Dermis microvascular lymphatic vessel endothelial cell (primary cell): ENCODE measurements at regions not wholly inside any gene's neighbourhood (a gene's known extent, or its start where the extent isn't known, plus 50 kb on each side); places are given as distances from the start of the nearest gene placed in this dataset.
A peak's percentile ranks its signal among the peaks of the same experiment; 100 is the strongest.

Experiments used
- DNase-seq, 2 donors: peaks; one replicate each; pipeline versions ENCODE4 v3.0.0 to v3.0.0-alpha.2; 2010; ENCODE audit warnings: low read depth in 2 of 2

DNA sequence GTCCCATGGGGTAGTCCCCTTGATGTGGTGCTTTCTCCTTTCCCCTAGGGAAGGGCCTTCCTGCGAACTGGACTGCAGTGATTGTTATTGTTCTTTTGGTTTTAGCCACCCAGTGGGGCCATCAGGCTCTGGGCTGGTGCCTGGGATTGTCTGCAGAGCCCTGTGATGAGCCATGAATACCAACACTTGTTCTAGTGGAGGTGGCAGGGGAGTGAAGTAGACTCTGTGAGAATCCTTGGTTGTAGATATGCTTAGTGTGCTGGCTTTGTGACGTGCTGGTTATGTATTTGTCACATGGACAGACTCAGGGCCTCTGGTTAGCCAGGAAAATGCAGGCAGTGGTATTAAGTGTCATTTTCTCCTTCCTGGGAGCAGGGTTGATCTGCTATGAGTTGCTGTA, 51.8 kb upstream of the NDUFB4 start:
- no peak for DNase-seq

DNA sequence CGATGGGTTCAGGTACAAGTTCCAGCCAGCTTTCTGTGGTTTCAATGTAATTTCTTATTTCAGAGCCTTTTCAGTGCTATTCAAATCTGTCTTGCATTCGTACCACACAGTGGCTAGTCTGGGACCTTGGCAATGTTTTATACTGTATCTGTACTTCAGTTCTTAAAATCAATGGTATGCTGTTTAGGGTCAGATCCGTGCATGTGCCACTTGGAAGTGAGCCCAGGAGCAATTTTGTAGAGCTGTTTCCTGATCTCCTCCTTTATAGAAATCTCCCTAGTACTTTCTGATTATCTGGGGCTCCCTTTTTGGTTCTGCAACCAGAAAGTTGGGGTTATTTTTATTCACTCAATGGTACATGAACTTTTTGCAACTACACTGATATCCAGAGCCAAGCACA, 59.5 kb upstream of the NDUFB4 start:
- no peak for DNase-seq

DNA sequence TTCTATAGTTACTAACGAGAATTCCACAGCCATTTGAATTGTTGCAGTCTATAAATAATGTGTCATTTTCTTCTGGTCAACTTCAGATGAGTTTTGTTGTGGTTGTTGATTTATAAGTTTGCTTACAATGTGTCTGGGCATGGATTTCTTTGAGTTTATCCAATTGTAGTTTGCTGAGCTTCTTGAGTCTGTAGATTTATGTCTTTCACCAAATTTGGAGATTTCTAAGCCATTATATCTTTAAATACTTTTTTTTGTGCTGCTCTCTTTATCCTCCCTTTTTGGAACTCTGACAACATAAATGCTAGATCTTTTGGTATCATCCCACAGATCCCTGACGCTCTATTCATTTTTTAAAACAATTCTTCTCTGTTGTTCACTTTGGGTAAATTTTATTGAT, 63.2 kb upstream of the NDUFB4 start:
- DNase-seq, result no peak

DNA sequence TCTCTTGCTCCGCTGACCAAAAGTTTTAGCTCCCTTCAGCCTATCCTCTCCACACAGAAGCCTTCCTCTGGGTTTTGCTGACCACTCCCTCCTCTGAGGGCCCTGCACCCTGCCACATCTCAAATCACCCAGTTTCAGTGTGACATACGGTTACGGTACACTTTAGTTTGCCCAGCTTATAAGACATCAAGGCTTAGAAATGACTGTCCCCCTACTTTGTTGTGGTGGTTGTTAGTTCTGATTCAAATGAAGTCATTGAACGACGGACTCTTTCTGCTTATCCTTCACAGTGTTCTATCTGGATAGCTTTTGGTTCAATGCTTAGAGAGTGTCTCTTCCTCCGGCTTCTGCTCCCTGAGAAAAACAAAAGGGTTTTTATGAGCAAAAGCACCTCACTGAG, 68.0 kb upstream of the NDUFB4 start:
- DNase-seq, result no peak

DNA sequence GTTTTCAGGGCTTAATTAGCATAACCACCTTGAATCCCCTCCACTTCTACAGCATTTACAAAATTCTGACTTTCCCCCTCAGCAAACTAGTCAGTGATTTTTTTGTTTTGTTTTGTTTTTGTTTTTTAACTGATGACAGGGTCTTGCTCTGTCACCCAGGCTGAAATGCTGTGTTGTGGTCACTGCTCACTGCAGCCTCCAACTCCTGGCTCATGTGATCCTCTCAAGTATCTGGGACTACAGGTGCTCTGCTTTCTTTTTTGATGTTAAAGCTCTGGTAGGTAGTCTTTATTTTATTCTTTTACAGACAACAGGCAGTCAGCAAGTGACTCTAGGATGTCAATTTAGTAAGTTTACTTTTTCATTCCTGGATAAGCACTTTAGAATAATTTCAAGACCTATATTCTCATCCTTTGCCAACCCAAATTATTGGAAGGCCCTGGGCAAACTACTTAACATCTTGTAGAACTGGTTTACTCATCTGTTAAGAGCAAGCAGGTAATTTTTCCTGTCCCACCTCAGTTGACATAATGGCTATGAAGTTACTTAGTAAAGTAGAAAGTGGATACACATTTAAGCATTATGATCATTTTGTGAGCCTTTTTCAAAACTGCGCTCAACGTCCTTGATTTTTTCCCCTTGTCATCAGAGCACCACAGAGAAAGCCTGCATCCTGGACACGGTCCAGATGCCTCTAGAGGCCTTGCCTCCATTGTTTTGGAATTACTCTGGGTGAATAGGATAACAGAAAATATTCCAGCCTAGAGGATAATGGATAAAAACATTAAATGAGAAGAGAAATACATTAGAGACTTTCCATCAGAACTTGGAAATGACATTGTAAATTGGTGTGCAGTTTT, 69.9 kb upstream of the NDUFB4 start:
- DNase-seq, result no peak

DNA sequence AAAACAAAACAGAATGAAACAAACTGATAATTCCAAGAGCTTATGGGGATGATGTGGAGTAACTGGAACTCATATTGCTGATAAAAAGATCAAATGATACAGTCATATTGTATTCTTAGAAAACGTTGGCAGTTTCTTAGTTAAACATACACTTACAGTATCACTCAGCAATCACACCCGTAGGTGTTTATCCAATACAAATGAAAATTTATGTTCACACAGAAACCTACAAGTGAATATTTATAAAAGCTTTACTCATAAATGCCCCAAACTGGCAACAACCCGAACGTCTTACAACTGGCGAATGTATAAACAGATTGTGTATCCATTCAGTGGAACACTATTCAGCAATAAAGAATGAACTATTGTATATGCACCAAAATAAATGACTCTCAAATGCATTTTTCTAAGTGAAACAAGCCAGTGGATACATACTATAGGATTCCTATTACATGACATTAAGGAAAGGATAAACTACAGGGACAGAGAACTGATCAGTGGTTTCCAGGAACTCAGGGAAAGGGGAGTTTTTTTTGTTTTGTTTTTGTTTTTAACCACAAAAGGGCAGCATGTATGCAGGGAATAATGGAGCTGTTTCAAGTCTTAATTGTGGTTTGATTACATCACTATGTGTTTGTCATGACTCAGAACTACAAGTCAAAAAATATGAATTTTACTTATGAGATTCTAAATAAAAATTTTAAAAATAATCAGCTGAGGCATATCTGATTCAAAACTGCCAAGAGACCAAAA, 71.8 kb upstream of the NDUFB4 start:
- DNase-seq, result no peak

DNA sequence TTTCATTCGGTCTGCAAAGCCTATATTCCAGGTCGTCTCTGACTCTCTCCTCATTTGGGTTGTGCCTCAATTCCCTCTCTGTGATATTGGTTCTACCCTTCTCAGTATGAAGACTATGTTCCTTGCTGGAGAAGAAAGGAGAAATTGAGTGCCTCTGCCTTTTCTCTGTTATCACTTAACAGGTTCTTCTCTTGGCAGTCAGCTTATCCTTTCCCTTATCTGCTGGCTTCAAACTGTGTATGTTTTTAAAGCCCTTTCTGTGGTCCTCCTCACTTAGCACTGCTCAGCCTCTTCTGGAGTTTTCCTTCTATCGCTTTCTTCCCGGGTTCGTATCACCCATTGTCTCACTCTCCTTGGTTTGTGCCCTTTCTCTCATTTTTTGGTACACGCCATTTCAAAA, 65.3 kb upstream of the FSTL1 start:
- DNase-seq, result no peak

DNA sequence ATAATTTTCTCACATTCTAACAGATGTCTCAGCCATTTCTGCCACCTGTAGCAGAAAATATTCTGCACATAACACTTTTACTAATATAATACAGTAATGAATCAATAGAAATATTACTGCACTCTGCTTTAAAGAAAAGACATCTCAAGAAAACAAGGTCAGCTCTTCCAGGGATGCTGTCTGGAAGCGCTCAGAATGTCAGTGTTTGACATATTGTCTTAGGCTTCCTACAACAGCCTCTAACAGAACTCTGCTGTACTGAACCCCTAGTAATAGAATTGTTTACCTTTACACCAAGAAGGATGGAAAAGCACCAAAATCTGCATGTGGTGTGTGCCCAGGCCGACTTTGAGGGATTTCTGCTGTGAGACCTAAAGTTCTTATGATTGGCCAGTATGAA, 61.9 kb upstream of the FSTL1 start:
- DNase-seq, result no peak

DNA sequence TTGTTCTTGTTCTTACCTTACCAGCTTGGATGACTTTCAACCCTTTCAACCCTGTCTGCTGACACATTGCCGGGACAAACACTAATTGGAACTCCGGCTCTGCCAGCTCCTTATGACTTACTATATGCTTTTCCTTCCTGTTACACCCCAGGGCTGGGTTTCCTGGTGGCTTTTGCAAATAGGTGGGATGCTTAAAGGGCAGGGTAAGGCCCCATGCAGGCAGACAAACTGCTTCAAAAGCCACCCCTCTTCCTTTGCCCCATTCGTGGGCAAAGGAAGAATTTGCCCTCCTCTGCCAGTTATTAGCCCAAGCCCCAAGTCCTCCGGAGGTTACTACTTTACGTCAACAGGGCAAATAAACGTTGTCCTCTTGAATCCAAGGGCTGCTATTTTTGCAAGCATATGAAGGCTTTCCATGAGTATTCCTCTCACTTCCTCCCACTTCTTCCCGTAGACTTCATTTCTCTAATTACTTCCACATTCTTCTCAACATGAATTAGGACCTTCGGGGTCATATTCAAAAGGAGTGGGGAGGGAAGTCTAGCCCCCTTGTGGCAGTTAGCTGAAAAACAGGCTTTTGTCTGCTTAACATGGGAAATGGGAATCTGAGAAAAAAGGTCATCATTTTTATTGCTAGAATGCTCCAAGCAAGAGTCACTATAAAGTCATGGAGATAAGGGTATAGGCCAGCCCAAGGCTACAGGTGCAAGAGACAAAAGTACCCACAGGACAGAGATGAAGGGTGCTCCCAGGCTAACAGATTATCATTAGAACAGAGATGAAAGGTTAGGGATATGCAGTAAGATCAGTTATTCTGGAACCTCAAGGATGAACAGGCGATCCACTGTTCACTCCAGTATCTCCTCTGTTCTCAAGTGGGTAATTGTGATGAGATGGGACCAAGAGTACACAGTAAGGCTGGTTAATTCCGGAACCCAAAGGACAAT, 56.3 kb upstream of the FSTL1 start:
- peak; percentile 35 to 65 for DNase-seq

DNA sequence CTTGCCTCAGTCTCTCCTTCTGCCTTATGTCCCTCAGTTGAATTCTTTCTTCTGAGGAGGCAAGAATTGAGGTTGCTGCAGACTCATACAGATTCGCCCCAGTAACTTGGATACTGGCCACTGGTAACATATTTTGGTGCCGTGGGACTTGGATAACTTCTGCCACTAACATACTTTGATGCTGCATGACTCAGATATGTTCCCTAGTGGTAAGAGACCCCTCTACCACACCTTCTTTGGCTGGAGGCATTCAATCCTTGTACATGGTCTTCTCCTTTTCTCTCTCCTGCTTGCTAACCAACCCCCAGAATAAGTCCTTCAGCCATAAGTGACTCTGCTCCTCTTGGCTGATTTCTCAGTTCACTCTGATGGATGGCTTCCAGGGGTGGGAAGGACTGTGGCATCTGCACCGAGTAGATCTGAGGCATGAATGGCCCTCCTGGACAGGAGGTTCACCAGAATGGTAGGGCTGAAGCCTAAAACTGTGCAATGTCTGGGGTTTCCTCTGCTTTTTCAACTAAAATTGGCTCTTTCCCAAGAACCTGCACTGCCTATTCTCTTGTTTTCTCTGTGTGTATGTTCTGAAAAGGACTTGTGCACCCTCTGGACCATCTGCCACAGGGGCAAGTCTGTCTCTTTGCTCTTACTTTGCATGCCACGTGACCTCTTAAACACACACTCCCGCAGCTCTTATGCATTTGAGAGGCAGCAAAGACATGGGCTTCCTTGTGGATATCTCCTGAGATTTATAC, 55.5 kb upstream of the FSTL1 start:
- DNase-seq, result no peak

DNA sequence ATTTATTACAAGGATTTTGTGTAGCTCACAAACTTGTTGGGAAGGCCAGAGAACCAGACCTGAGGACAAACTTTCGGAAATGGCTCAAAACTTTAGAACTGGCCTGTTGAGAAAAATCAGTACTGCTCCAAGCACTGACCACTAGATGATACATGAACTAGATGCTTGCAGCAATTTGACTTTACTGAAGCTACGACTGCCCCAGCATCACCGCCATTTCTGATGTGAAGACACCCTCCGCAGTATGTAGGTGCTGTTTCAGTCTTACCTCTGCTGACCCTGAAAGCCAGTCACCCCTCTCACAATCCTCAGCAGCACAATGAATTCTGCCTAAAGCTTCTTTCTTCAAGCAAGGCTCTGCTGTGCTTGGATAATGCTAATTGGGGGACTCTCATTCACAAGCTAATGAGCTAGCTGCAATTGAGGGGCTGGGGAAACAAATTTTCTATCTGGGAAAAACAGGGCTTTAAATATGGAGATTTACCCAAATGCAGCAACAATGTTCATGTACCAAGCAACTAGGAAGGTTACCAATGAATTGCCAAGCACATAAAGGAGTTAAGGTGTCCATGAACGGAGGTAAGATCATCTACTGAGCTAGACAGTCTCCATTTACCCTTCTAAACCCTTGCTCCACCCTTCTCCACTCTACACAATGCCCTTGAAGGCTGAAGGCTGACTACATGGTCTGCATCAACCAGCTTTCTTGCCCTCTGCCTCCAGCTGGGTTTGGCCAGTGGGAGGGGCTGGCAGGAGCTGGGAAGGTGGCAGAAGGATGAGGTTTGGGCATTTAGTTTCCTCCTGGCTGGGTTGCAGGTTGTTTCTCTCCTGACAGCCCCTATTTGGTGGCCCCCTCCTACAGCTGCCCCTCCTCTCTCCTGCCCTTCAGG, 53.2 kb upstream of the FSTL1 start:
- no peak for DNase-seq

DNA sequence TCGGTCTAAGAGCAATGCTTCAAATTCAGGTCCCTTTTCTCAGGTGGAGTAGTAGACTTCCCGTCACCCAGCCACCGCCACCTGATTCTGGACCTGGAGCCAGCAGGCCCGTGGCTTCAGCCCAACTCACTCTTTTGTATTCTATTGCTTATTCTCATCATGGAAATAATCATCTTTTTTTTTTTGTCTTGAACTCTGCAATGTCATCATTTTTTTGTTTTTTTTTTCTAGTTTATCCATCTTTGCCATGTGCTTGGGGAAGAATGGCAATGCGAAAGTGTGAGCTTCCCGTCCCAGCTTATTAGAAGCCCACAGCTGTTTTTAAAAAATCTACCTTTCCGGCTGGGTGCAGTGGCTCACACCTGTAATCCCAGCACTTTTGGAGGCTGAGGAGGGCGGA, 51.3 kb upstream of the FSTL1 start:
- no peak for DNase-seq
